A549 (cell line): ENCODE measurements at regions not wholly inside any gene's neighbourhood (a gene's known extent, or its start where the extent isn't known, plus 50 kb on each side); places are given as distances from the start of the nearest gene placed in this dataset.

Experiments used
- BHLHE40 ChIP-seq: IDR thresholded peaks from 2 replicates; pipeline ENCODE4 v1.6.1; 2012; ENCODE audit warnings: low read depth, low read length, inconsistent platforms
- CBX8 ChIP-seq: fragments of 200-600 bp; sonication (generic); IDR thresholded peaks from 2 replicates; pipeline ENCODE4 v1.6.1; 2016
- FOSL2 ChIP-seq, 2 experiments: fragments of 450-650 bp in 1 of 2; fragments of >200 bp in 1 of 2; sonication (Bioruptor Twin) in 1 of 2; formaldehyde crosslinking; IDR thresholded peaks; 2 replicates each; pipeline versions ENCODE4 v1.5.0 to v1.6.1; 2016 to 2020; ENCODE audit warnings: mild to moderate bottlenecking in 1 of 2, moderate library complexity in 1 of 2
- HDAC2 ChIP-seq: fragments of 200-600 bp; sonication (generic); IDR thresholded peaks from 2 replicates; pipeline ENCODE4 v1.6.1; 2016
- MYC ChIP-seq: IDR thresholded peaks from 2 replicates; pipeline ENCODE4 v1.6.1; 2012; ENCODE audit warnings: mild to moderate bottlenecking, inconsistent platforms, low read length, improper control_type of control experiment, borderline replicate concordance
- PHF8 ChIP-seq: fragments of 200-600 bp; sonication (generic); IDR thresholded peaks from 2 replicates; pipeline ENCODE4 v1.6.1; 2016; ENCODE audit warnings: low read depth, mild to moderate bottlenecking, antibody characterized with exemption, moderate library complexity, borderline replicate concordance
- POLR2A ChIP-seq: IDR thresholded peaks from 2 replicates; pipeline ENCODE4 v1.6.1; 2012; ENCODE audit warnings: mild to moderate bottlenecking, low read length
- RAD21 ChIP-seq, 2 experiments: fragments of >200 bp in 1 of 2; sonication (Bioruptor Twin) in 1 of 2; formaldehyde crosslinking in 1 of 2; IDR thresholded peaks in 1 of 2; conservative IDR thresholded peaks in 1 of 2; 2 replicates in 1 of 2; 3 replicates in 1 of 2; pipeline ENCODE4 v1.6.1; 2012 to 2018; ENCODE audit warnings: inconsistent platforms in 1 of 2
- RFX5 ChIP-seq: fragments of 450-650 bp; IDR thresholded peaks from 2 replicates; pipeline ENCODE4 v1.7.1; 2014; ENCODE audit warnings: antibody characterized with exemption, mild to moderate bottlenecking, moderate library complexity
- ZC3H11A ChIP-seq: fragments of 450-650 bp; IDR thresholded peaks from 2 replicates; pipeline ENCODE4 v1.6.1; 2014; ENCODE audit warnings: antibody characterized with exemption, mild to moderate bottlenecking
- TF ChIP-seq, protein P1 (sequence below): fragments of >200 bp; sonication (Bioruptor Twin); formaldehyde crosslinking; IDR thresholded peaks from 3 replicates; pipeline ENCODE4 v1.5.1; 2016
- TF ChIP-seq, protein P2 (sequence below): IDR thresholded peaks from 2 replicates; pipeline ENCODE4 v1.6.1; 2012
- TF ChIP-seq, protein P3 (sequence below): IDR thresholded peaks from 2 replicates; pipeline ENCODE4 v1.6.1; 2012

DNA sequence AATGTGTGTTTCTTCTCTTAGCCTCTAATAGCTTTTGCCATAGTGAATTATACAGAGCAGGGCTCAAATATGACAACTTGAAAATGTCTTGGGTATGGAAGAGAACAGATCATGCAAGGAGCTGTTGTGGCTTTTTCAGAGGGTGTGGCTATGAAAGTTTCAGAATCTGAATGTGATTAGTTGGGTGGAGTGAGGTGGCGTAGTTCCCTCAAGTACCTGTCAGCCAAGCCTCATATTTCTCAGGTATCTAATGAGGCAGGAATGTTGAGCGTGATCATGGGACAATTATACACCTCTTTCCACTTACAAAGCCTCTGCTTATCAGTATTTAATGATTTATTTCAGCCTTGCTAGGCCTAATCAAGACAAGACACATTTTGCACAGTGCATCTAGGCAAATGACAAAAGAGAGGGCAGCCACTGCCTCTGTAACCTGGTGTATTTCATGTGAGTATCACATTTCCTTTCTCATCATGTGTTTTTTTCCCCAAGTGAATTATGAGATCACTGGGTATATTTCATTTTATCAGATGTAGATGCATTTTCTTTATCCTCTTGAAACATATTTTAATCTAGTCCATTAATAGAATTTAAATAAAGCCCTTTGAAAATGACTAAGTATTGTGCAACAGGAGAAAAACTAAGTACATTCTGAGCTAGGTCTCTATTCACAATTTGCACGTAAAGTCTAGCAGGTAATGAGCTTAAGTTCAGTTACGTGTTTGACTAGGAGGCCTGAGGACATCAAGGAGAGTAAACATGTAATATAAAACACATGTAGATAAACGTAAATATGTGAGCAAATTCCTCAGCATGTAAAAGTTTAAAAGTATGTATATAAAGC is 644.4 kb upstream of the IGFBP3 start:
- TF ChIP-seq HDAC2 = no peak
- no peak for TF ChIP-seq FOSL2 (IDR thresholded peaks at IDR 0.05)
- no peak for TF ChIP-seq FOSL2 (CRISPR knock-in tag; IDR thresholded peaks at IDR 0.05)
- TF ChIP-seq, protein P1, sequence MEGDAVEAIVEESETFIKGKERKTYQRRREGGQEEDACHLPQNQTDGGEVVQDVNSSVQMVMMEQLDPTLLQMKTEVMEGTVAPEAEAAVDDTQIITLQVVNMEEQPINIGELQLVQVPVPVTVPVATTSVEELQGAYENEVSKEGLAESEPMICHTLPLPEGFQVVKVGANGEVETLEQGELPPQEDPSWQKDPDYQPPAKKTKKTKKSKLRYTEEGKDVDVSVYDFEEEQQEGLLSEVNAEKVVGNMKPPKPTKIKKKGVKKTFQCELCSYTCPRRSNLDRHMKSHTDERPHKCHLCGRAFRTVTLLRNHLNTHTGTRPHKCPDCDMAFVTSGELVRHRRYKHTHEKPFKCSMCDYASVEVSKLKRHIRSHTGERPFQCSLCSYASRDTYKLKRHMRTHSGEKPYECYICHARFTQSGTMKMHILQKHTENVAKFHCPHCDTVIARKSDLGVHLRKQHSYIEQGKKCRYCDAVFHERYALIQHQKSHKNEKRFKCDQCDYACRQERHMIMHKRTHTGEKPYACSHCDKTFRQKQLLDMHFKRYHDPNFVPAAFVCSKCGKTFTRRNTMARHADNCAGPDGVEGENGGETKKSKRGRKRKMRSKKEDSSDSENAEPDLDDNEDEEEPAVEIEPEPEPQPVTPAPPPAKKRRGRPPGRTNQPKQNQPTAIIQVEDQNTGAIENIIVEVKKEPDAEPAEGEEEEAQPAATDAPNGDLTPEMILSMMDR = no peak
- TF ChIP-seq RFX5 = no peak
- TF ChIP-seq, protein P2, sequence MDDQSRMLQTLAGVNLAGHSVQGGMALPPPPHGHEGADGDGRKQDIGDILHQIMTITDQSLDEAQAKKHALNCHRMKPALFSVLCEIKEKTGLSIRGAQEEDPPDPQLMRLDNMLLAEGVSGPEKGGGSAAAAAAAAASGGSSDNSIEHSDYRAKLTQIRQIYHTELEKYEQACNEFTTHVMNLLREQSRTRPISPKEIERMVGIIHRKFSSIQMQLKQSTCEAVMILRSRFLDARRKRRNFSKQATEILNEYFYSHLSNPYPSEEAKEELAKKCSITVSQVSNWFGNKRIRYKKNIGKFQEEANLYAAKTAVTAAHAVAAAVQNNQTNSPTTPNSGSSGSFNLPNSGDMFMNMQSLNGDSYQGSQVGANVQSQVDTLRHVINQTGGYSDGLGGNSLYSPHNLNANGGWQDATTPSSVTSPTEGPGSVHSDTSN = no peak
- TF ChIP-seq RAD21 (conservative IDR thresholded peaks at IDR 0.05 in 1 of 2, IDR thresholded peaks at IDR 0.05 in 1 of 2) = no peak
- TF ChIP-seq POLR2A = no peak
- TF ChIP-seq MYC = no peak
- TF ChIP-seq CBX8 = no peak
- TF ChIP-seq, protein P3, sequence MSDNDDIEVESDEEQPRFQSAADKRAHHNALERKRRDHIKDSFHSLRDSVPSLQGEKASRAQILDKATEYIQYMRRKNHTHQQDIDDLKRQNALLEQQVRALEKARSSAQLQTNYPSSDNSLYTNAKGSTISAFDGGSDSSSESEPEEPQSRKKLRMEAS = no peak
- no peak for TF ChIP-seq BHLHE40
- no peak for TF ChIP-seq PHF8
- no peak for TF ChIP-seq ZC3H11A
